HG02981 (cell line): ENCODE measurements at regions not wholly inside any gene's neighbourhood (a gene's known extent, or its start where the extent isn't known, plus 50 kb on each side); places are given as distances from the start of the nearest gene placed in this dataset.
"Not testable (repeated sequence)": the region's sequence is repeated elsewhere in the genome, so short reads cannot be mapped to it uniquely, and the experiment has no call there.

Experiments
- ATAC-seq: cut with Tn5 transposase; IDR thresholded peaks from one replicate; pipeline ENCODE4 v1.9.1; 2021; ENCODE audit warnings: mild to moderate bottlenecking, moderate library complexity; ENCODE audit not compliant: unreplicated experiment

GRCh38 chrY:7730664-7731063 lies 819.1 kb upstream of the AMELY start:
- peak; percentile 42 for ATAC-seq

- ATAC-seq: peak; percentile 30
Observed at GRCh38 chrY:7730071-7730470, 818.5 kb upstream of the AMELY start.

DNA sequence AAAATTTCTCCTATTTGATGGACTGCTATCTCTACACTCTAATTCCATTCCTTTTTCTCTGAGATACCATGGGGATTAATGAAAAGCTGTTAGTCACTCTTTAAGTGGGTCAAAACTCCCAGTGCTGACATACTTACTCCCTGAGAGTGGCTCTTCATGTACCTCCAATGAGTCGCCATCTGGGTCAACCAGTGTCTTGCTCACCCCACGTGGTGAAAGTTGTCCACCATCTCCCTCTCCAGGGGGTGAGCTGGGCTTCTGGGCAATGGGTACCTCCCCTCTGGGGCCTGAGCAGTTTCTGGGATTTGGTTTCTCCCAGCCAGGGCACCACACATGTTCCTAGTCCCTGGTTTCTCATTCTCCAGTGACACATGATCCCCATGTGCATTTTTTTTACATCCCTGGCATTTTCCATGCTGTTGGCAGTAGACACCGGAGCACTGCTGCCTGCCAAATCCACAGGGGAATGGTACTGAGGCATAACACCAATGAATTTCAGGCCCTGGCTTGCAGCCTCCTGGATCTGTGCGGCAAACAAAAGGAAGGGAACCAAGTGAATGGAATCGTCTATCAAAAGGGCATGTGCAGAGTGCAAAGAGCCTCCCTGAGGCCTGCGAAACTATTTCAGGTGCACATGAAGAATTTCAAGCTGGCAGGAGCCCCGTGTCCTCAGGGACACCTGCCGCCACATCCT lies 817.9 kb upstream of the AMELY start:
- peak; percentile 23 for ATAC-seq

GRCh38 chrY:7728935-7729317 lies 817.4 kb upstream of the AMELY start:
- ATAC-seq: no peak

- ATAC-seq: no peak
Observed at GRCh38 chrY:7725791-7726460, 814.4 kb upstream of the AMELY start.

DNA sequence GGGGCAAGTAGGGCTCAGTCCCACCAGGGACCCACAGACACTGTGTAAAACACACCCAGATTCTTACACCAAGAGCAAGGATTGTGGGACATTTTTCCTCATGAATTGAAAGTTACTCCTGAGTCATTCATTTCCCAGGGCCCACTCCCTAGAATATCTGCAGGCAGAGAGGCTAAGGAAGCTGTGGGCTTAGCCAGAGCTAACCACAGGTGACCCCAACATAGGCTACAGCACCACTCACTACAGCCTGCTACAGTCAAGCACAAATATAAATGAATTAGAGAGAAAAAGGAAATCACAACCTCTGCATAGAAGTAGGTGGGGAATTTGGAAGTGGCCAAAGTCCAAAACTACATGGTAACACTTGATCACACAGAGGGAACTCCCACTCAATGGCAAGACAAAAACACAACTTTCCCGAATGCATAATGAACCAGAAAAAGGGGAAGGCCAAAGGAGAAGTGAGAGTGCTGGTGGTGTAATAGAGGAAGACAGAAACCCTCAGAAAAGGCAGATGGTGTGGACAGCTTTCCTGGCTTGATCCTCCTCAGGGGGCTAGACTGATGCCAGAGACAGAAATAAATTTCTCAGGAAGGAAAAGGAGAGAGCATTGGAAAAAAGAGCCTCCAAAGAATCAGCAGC lies 812.6 kb upstream of the AMELY start:
- ATAC-seq: peak; percentile 84

DNA sequence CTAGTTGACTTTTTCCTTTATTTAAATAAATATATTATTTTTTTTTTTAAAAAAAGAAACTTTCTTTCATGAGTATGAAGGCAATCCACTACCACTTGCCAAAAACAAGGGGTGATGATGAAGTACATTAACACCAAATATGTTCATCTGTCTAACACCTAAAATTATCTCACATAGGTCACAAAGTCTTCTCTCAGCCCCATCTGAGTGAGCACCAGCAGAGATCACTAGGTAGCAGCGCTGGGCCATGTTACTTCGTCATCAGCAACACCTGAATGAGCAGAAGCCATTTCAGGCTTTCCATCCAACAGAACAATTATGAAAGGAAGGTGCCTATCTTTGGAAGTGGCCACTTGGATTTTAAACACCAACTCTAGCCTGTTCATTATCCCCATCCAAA lies 811.6 kb upstream of the AMELY start:
- no peak for ATAC-seq

GRCh38 chrY:7722566-7722965 lies 811.0 kb upstream of the AMELY start:
- peak; percentile 36 for ATAC-seq

DNA sequence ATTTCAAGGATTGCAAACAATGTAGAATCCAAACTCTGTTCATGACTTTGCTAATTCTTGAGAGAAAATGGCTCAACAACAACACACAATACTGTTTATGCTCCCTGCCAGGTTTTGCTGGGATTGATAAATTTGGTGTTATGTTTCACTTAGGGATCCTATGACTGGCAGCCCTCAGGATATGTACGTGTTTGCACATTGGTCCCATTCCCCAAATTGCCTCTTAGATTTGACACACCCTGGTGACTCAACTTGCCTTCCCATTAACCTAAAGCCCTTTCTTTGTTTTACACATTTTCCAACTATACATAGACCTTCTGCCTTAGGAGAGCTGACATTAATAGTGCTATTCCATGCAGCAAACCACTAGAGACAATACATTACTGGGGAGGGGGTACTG lies 809.4 kb upstream of the AMELY start:
- no peak for ATAC-seq

GRCh38 chrY:7719271-7719670 lies 807.7 kb upstream of the AMELY start:
- no peak for ATAC-seq

DNA sequence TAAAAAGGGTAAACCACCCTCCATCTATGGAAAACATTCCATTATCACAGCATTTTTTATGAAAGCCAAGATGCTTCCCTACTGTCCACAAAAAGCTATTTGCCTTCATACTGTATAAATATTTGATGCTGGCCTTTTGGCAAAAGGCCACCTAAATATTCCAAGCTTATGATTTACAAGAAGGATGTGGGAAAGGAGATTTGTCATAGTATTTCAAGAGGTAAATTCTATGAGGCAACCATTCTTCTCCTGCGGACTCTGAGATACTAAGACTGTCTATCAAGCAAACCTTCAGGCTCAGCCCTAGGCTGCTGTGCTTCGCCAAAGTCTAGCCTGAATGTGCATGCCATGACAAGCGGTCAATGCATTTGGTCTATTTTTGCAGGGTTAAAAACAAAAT lies 807.1 kb upstream of the AMELY start:
- ATAC-seq: no peak

- ATAC-seq: no peak
Observed at GRCh38 chrY:7718126-7718525, 806.6 kb upstream of the AMELY start.

- ATAC-seq: no peak
Observed at GRCh38 chrY:7714426-7714825, 802.9 kb upstream of the AMELY start.

- ATAC-seq: not testable (repeated sequence)
Observed at GRCh38 chrY:7713738-7714137, 802.2 kb upstream of the AMELY start.

- no peak for ATAC-seq
Observed at GRCh38 chrY:7712289-7712688, 800.7 kb upstream of the AMELY start.

- no peak for ATAC-seq
Observed at GRCh38 chrY:7703578-7704140, 792.1 kb upstream of the AMELY start.

GRCh38 chrY:7702481-7702880 lies 790.9 kb upstream of the AMELY start:
- no peak for ATAC-seq

DNA sequence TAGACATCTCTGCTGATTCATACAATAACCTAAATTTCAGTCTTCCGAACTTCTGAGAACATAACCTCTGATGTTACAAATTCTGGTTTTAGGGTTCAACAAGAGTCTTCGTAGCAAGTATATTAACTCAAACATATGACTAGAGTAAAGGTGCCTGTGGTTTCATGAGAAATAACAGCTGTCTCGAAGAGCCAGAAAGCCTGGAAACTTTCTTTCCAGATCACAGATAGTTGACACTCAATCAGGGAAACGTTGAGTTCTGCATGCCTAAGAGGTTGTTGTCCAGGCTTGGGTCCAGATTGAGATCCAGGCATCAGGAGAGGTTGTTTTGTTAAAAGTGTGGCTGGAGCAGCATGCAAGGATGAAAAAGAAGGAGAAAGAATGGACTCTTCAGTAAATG lies 790.1 kb upstream of the AMELY start:
- ATAC-seq: no peak

DNA sequence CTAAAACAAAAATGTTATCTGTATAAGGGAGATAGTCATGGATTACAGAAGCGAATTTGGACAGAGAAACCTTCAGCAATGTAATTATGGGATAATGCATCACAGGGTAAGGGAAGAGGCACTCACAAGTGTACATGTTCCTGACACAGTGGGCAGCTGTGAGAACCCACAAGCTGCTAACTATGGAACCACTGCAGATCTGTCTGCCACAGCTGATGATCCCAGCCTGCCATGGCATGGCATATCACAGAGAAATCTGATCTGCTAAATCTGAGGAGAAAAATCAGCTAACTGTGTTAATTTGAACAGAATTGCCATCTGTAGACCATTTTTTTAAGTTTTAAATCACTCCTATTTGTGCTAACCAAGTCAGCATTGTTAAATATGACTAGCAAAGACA lies 786.0 kb upstream of the AMELY start:
- ATAC-seq: no peak

DNA sequence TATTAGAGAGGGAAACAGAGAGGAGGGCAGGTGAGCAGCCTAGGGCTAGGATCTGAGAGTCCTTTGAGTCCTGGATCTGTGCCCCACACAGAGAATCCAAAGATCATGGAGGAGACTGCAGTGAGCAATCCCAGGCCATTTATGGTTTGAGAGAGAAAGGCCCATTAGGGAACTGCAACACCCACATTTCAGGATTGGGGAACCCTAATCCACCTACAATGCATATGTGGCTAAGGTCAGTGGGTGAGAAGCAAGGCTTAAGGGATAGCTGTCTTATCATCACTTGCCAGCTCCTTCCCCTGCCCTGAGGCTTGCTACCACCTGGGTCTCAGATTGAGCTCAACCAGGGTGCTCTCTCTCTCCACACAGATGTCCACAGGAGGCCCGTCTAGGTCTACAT lies 781.1 kb upstream of the AMELY start:
- no peak for ATAC-seq

DNA sequence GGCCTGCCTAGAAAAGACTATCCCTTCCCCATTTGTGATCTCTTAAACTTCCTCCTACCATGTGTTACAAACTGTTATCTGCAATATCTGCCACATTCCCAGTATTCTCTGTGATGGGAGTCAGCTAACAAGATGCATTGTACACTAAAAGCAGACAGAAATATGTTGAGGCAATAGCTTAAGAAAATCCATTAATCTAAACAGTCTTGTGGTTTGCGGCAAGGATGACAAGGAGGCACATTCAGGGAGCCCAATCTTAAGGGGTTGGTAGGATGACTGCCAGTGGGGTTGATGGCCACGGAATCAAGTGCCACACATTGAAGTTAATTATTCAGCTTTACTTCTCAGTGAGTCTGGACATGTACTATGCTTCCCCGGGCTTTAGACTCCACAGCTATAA lies 775.5 kb upstream of the AMELY start:
- ATAC-seq: no peak

- ATAC-seq: no peak
Observed at GRCh38 chrY:7684546-7684945, 773.0 kb upstream of the AMELY start.
